ENCODE measurements at regions not wholly inside any gene's neighbourhood (a gene's known extent, or its start where the extent isn't known, plus 50 kb on each side); places are given as distances from the start of the nearest gene placed in this dataset.

- no peak overlapping the region for H3K27ac ChIP-seq
- no peak for DNase-seq
- no peak for ATAC-seq (ENCODE audit: low FRiP score in 2 of 2)
- no peaks in the 10 kb centered on the region for H3K36me3 ChIP-seq
- TF ChIP-seq EP300 (IDR thresholded peaks at IDR 0.05) (no peak), POLR2AphosphoS5 (IDR thresholded peaks at IDR 0.05) (no peak), POLR2A (IDR thresholded peaks at IDR 0.05) (no peak), CTCF (IDR thresholded peaks at IDR 0.05) (no peak)
- H3K9me3 ChIP-seq: no peaks in the 10 kb centered on the region
- no peaks in the 10 kb centered on the region for H3K4me1 ChIP-seq
- no peaks in the 10 kb centered on the region for H3K27me3 ChIP-seq
- no peak overlapping the region for H3K4me3 ChIP-seq
Observed at GRCh38 chr17:69884356-69884755, 190.7 kb upstream of the KCNJ16 start.

GRCh38 chr17:69884846-69885245 lies 190.2 kb upstream of the KCNJ16 start:
- H3K27ac ChIP-seq: no peak overlapping the region

GRCh38 chr17:69898601-69899000 lies 176.4 kb upstream of the KCNJ16 start:
- H3K36me3 ChIP-seq: no peaks in the 10 kb centered on the region
- TF ChIP-seq CTCF (IDR thresholded peaks at IDR 0.05) (no peak), POLR2AphosphoS5 (IDR thresholded peaks at IDR 0.05) (no peak), POLR2A (IDR thresholded peaks at IDR 0.05) (no peak), EP300 (IDR thresholded peaks at IDR 0.05) (no peak)
- DNase-seq (no peak), ATAC-seq (ENCODE audit: low FRiP score in 2 of 2) (no peak)
- no peaks in the 10 kb centered on the region for H3K4me1 ChIP-seq
- 91 to 97% methylated on average over 5 of the region's 5 CpGs for WGBS, 2 donors
- H3K27ac ChIP-seq: no peak overlapping the region
- H3K9me3 ChIP-seq: no peaks in the 10 kb centered on the region
- H3K27me3 ChIP-seq: no peaks in the 10 kb centered on the region
- H3K4me3 ChIP-seq: no peak overlapping the region

More at GRCh38 chr17:69884846-69885245, 190.2 kb upstream of the KCNJ16 start:
- Histone ChIP-seq H3K27me3 (no peaks in the 10 kb centered on the region), H3K36me3 (no peaks in the 10 kb centered on the region), H3K4me3 (no peak overlapping the region), H3K4me1 (no peaks in the 10 kb centered on the region), H3K9me3 (no peaks in the 10 kb centered on the region)
- WGBS, 2 donors: 66 to 77% methylated on average over 2 of the region's 2 CpGs
- TF ChIP-seq POLR2AphosphoS5 (IDR thresholded peaks at IDR 0.05) (no peak), EP300 (IDR thresholded peaks at IDR 0.05) (no peak), POLR2A (IDR thresholded peaks at IDR 0.05) (no peak), CTCF (IDR thresholded peaks at IDR 0.05) (no peak)
- no peak for ATAC-seq (ENCODE audit: low FRiP score in 2 of 2)
- DNase-seq: no peak

GRCh38 chr17:69900101-69900500 lies 174.9 kb upstream of the KCNJ16 start:
- no peak for TF ChIP-seq CTCF (IDR thresholded peaks at IDR 0.05)
- TF ChIP-seq POLR2AphosphoS5 (IDR thresholded peaks at IDR 0.05): no peak
- TF ChIP-seq POLR2A (IDR thresholded peaks at IDR 0.05): no peak
- no peak for TF ChIP-seq EP300 (IDR thresholded peaks at IDR 0.05)
- ATAC-seq (ENCODE audit: low FRiP score in 2 of 2) (no peak), DNase-seq (no peak)
- H3K9me3 ChIP-seq: no peaks in the 10 kb centered on the region
- H3K27me3 ChIP-seq: no peaks in the 10 kb centered on the region
- no peak overlapping the region for H3K4me3 ChIP-seq
- WGBS, 2 donors: 89 to 91% methylated on average over 3 of the region's 3 CpGs
- H3K27ac ChIP-seq: no peak overlapping the region
- H3K36me3 ChIP-seq: no peaks in the 10 kb centered on the region
- H3K4me1 ChIP-seq: no peaks in the 10 kb centered on the region

GRCh38 chr17:69900829-69901228 lies 174.2 kb upstream of the KCNJ16 start:
- Histone ChIP-seq H3K27me3 (no peaks in the 10 kb centered on the region), H3K27ac (no peak overlapping the region), H3K4me3 (no peak overlapping the region), H3K9me3 (no peaks in the 10 kb centered on the region), H3K4me1 (no peaks in the 10 kb centered on the region), H3K36me3 (no peaks in the 10 kb centered on the region)
- 78 to 79% methylated on average over 7 of the region's 8 CpGs for WGBS, 2 donors
- DNase-seq (no peak), ATAC-seq (ENCODE audit: low FRiP score in 2 of 2) (no peak)
- TF ChIP-seq EP300 (IDR thresholded peaks at IDR 0.05) (no peak), CTCF (IDR thresholded peaks at IDR 0.05) (no peak), POLR2A (IDR thresholded peaks at IDR 0.05) (no peak), POLR2AphosphoS5 (IDR thresholded peaks at IDR 0.05) (no peak)

Data from upper lobe of left lung (tissue), 6 donors.